ENCODE measurements at regions not wholly inside any gene's neighbourhood (a gene's known extent, or its start where the extent isn't known, plus 50 kb on each side); places are given as distances from the start of the nearest gene placed in this dataset.

DNA sequence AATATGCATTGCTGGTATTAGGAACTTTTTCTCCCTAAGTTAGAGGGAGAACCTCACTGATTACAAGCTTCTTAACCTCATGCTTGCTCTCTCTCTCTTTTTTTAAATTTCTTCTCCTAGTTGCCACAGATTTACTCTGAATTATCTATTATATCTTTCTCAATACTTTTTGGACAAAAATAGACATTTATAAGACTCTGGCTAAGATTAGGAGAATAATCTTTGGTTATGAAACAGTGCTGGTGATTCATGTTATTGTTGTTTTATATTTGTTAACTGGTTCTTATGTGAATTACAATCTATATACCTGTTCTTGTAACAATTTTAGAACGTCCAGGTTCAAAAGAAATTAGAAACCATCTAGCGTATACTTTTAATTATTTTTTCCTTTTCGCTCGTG lies 187.8 kb downstream of the OGFRL1 start:
- TF ChIP-seq EZH2 (optimal IDR thresholded peaks at IDR 0.05; ENCODE audit: low read depth, low read length), result no peak
- TF ChIP-seq, protein P1, sequence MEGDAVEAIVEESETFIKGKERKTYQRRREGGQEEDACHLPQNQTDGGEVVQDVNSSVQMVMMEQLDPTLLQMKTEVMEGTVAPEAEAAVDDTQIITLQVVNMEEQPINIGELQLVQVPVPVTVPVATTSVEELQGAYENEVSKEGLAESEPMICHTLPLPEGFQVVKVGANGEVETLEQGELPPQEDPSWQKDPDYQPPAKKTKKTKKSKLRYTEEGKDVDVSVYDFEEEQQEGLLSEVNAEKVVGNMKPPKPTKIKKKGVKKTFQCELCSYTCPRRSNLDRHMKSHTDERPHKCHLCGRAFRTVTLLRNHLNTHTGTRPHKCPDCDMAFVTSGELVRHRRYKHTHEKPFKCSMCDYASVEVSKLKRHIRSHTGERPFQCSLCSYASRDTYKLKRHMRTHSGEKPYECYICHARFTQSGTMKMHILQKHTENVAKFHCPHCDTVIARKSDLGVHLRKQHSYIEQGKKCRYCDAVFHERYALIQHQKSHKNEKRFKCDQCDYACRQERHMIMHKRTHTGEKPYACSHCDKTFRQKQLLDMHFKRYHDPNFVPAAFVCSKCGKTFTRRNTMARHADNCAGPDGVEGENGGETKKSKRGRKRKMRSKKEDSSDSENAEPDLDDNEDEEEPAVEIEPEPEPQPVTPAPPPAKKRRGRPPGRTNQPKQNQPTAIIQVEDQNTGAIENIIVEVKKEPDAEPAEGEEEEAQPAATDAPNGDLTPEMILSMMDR (IDR thresholded peaks at IDR 0.05; ENCODE audit: low read length), result no peak

Measured in MM.1S (cell line).